ENCODE measurements at regions not wholly inside any gene's neighbourhood (a gene's known extent, or its start where the extent isn't known, plus 50 kb on each side); places are given as distances from the start of the nearest gene placed in this dataset.

DNA sequence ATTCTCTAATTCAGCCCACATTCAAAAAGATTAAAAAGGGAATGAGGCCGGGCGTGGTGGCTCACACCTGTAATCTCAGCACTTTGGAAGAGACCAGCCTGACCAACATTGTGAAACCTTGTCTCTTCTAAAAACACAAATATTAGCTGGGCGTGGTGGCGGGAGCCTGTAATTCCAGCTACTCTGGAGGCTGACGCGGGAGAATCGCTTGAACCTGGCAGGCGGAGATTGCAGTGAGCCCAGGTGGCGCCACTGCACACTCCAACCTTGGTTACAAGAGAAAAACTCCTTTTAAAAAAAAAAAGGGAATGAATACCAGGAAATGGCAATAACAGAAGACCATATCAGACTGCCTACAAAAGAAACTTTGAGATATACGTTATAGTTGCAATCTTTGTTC is 1244.5 kb downstream of the PCDH9 start:
- TF ChIP-seq, protein P1, sequence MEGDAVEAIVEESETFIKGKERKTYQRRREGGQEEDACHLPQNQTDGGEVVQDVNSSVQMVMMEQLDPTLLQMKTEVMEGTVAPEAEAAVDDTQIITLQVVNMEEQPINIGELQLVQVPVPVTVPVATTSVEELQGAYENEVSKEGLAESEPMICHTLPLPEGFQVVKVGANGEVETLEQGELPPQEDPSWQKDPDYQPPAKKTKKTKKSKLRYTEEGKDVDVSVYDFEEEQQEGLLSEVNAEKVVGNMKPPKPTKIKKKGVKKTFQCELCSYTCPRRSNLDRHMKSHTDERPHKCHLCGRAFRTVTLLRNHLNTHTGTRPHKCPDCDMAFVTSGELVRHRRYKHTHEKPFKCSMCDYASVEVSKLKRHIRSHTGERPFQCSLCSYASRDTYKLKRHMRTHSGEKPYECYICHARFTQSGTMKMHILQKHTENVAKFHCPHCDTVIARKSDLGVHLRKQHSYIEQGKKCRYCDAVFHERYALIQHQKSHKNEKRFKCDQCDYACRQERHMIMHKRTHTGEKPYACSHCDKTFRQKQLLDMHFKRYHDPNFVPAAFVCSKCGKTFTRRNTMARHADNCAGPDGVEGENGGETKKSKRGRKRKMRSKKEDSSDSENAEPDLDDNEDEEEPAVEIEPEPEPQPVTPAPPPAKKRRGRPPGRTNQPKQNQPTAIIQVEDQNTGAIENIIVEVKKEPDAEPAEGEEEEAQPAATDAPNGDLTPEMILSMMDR (IDR thresholded peaks at IDR 0.05; ENCODE audit: insufficient read depth, low read depth, low read length, missing control alignments) = no peak
- peak; percentile 30 for DNase-seq (ENCODE audit: low read depth)
- H3K4me3 ChIP-seq (ENCODE audit: low read length) = no peak overlapping the region

DNA sequence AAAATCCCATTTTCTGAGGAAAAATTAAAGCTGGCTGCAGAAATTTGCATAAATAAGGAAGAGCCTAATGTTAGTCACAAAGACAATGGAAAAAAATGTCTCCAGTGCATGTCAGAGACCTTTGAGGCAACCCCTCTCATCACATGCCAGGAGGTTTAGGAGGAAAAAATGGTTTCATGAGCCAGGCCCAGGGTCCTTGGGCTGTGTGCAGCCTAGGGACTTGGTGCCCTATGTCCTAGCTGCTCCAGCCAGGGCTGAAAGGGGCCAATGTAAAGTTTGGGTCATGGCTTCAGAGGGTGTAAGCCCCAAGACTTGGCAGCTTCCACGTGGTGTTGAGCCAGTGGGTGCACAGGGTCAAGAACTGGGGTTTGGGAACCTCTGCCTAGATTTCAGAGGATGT is 1252.6 kb downstream of the PCDH9 start:
- no peak overlapping the region for H3K4me3 ChIP-seq (ENCODE audit: low read length)
- TF ChIP-seq, protein P1 (IDR thresholded peaks at IDR 0.05; ENCODE audit: insufficient read depth, low read depth, low read length, missing control alignments) = no peak
- DNase-seq (ENCODE audit: low read depth) = no peak

DNA sequence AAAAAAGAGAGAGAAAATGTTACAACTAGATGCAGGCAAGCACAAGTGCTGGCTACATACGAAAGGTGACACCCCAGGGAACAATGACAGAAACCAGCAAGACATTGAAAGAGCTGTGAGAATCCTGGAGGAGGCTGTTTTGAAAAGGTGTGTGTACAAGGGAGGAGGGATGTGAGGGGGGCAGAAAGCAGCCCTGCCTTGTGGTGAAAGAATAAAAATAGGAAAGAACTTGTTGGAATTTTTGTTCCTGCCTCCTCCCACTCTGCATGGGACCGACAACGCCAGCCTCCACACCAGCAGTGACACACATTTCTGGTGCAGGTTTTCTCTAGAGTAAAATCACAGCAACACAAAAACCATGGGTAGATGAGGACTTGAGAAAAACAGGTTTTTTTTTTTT is 1258.6 kb downstream of the PCDH9 start:
- no peak for DNase-seq (ENCODE audit: low read depth)
- TF ChIP-seq, protein P1 (IDR thresholded peaks at IDR 0.05; ENCODE audit: insufficient read depth, low read depth, low read length, missing control alignments) = no peak
- no peak overlapping the region for H3K4me3 ChIP-seq (ENCODE audit: low read length)

DNA sequence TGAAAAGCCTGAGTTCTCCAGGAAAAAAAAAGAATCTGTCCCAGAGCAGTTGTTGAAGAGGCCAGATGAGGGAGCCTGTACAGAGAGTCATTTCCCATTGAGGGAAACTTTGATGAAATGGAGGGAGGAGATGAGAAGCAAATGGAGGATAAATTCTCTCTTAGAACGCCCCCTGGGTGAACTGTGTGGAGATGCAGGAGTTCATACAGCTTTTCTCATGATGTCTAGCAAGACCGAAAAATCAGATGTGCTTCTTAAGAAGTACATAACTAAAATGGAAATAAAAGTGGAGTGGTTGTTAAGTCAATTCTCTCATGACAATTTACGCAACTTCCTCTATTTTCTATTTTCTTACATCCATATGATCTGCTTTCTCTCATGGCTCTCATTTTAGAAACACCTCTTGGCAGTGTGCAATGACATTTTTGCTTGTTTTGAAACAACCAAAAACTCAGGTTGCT is 1263.1 kb downstream of the PCDH9 start:
- no peak overlapping the region for H3K4me3 ChIP-seq (ENCODE audit: low read length)
- DNase-seq (ENCODE audit: low read depth) = peak; percentile 59
- TF ChIP-seq, protein P1 (IDR thresholded peaks at IDR 0.05; ENCODE audit: insufficient read depth, low read depth, low read length, missing control alignments) = peak; percentile 48

DNA sequence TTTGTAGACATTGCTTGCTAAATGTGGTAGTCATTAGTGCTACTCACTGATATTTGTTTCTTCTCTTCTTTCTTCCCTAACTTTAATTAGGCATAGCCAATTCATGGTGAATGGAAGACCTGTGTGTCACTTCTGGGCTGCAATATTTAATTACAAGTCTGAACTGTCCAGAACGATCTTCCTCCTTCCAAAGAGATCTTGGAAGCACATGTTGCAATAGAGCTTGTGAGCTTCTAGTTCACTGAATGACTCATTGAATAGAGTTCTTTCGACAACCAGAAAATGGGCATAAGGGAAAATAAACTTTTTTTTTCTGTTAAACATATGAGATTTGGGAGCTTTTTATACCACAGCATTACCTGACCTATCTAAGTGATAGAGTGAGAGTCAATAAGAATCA is 1264.6 kb downstream of the PCDH9 start:
- TF ChIP-seq, protein P1 (IDR thresholded peaks at IDR 0.05; ENCODE audit: insufficient read depth, low read depth, low read length, missing control alignments) = no peak
- no peak overlapping the region for H3K4me3 ChIP-seq (ENCODE audit: low read length)
- DNase-seq (ENCODE audit: low read depth) = peak; percentile 68

DNA sequence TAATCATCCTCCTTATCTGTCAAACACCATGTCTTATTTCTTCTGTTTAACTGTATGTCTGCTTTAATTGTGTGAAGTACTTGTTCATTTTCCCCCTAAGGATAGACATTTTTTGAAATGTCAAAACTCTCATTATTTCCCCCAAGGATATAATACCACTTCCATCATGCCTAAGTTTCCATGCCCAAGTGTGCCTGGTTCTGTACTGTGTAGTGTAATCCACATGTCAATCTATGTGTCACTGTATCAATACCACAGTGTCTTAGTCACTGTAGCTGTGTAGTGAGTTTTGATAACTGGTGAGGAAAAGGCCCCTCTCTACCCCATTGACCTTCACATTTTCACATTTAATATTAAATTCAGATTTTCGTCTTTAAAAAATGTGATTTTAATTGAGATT is 1265.5 kb downstream of the PCDH9 start:
- H3K4me3 ChIP-seq (ENCODE audit: low read length) = no peak overlapping the region
- peak; percentile 37 for DNase-seq (ENCODE audit: low read depth)
- TF ChIP-seq, protein P1 (IDR thresholded peaks at IDR 0.05; ENCODE audit: insufficient read depth, low read depth, low read length, missing control alignments) = no peak

DNA sequence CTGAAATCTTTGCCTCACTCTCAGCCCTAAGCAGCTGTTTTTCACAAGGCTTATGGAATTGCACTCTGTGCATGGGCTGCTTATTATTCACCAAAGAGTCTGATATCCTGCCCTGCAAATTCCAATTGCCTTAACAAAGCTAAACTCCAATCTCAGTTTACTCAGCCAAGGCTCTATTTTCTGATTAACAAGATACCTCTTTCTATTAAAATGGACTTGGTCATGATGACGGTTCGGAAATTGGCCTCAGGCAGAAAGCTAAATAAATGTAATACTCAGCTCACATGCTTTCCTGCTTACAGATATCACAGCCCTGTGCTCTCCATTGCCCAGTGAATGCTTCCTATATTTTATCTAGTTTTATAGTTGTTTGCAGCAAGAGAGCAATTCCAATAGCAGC is 1270.8 kb downstream of the PCDH9 start:
- peak; percentile 77 for DNase-seq (ENCODE audit: low read depth)
- no peak overlapping the region for H3K4me3 ChIP-seq (ENCODE audit: low read length)
- TF ChIP-seq, protein P1 (IDR thresholded peaks at IDR 0.05; ENCODE audit: insufficient read depth, low read depth, low read length, missing control alignments) = no peak

All from epithelial cell of esophagus (primary cell).